Trophoblast cell (in vitro differentiated cells and primary cell): ENCODE measurements at regions not wholly inside any gene's neighbourhood (a gene's known extent, or its start where the extent isn't known, plus 50 kb on each side); places are given as distances from the start of the nearest gene placed in this dataset.
A peak's percentile ranks its signal among the peaks of the same experiment; 100 is the strongest.

Source experiments
- DNase-seq, 2 donors: peaks; one replicate each; pipeline ENCODE4 v3.0.0-alpha.2; 2016
- H2AFZ ChIP-seq: 2 replicates; pipeline ENCODE4 v1.6.1; 2013; ENCODE audit warnings: low read length, moderate library complexity, mild to moderate bottlenecking; ENCODE audit not compliant: insufficient read depth, poor library complexity
- H2AK5ac ChIP-seq: 2 replicates; pipeline ENCODE4 v1.6.1; 2013; ENCODE audit warnings: mild to moderate bottlenecking, low read length
- H2BK120ac ChIP-seq: 2 replicates; pipeline ENCODE4 v1.6.1; 2013; ENCODE audit warnings: low read length, mild to moderate bottlenecking, moderate library complexity; ENCODE audit not compliant: insufficient read depth, poor library complexity
- H2BK12ac ChIP-seq: 2 replicates; pipeline ENCODE4 v1.6.1; 2013; ENCODE audit warnings: mild to moderate bottlenecking, low read length, moderate library complexity
- H2BK5ac ChIP-seq: 2 replicates; pipeline ENCODE4 v1.6.1; 2013; ENCODE audit warnings: low read length, low read depth, moderate library complexity, mild to moderate bottlenecking; ENCODE audit not compliant: poor library complexity
- H3K14ac ChIP-seq: 2 replicates; pipeline ENCODE4 v1.6.1; 2013; ENCODE audit warnings: mild to moderate bottlenecking, low read length
- H3K18ac ChIP-seq: 2 replicates; pipeline ENCODE4 v1.6.1; 2013; ENCODE audit warnings: mild to moderate bottlenecking, low read length
- H3K23ac ChIP-seq: 2 replicates; pipeline ENCODE4 v1.6.1; 2013; ENCODE audit warnings: low read length
- H3K27ac ChIP-seq: 2 replicates; pipeline ENCODE4 v1.5.1; 2013; ENCODE audit warnings: low read depth, mild to moderate bottlenecking, inconsistent platforms, low read length, moderate library complexity
- H3K27me3 ChIP-seq: 2 replicates; pipeline ENCODE4 v1.6.1; 2013; ENCODE audit warnings: inconsistent platforms, mild to moderate bottlenecking, low read length, moderate library complexity; ENCODE audit not compliant: insufficient read depth
- H3K36me3 ChIP-seq, 2 experiments: 1 replicate in 1 of 2; 2 replicates in 1 of 2; pipeline ENCODE4 v1.6.1; 2013; ENCODE audit warnings: low read length in 2 of 2, mild to moderate bottlenecking in 2 of 2, moderate library complexity in 1 of 2; ENCODE audit not compliant: insufficient read depth in 2 of 2, control insufficient read depth in 1 of 2
- H3K4ac ChIP-seq: 2 replicates; pipeline ENCODE4 v1.6.1; 2013; ENCODE audit warnings: low read depth, mild to moderate bottlenecking, low read length, moderate library complexity
- H3K4me1 ChIP-seq, 2 experiments: 1 replicate in 1 of 2; 2 replicates in 1 of 2; pipeline ENCODE4 v1.6.1; 2013; ENCODE audit warnings: low read length in 2 of 2, mild to moderate bottlenecking in 2 of 2, moderate library complexity in 1 of 2; ENCODE audit not compliant: insufficient read depth in 2 of 2, control insufficient read depth in 1 of 2
- H3K4me2 ChIP-seq: 2 replicates; pipeline ENCODE4 v1.6.1; 2013; ENCODE audit warnings: inconsistent platforms, mild to moderate bottlenecking, low read length, moderate library complexity
- H3K4me3 ChIP-seq: 2 replicates; pipeline ENCODE4 v1.5.1; 2013; ENCODE audit warnings: mild to moderate bottlenecking, low read depth, low read length, inconsistent platforms
- H3K79me1 ChIP-seq: one replicate; pipeline ENCODE4 v1.6.1; 2013; ENCODE audit warnings: low read length
- H3K79me2 ChIP-seq: 2 replicates; pipeline ENCODE4 v1.6.1; 2013; ENCODE audit warnings: low read length, mild to moderate bottlenecking; ENCODE audit not compliant: control insufficient read depth, insufficient read depth, poor library complexity
- H3K9ac ChIP-seq: 2 replicates; pipeline ENCODE4 v1.6.1; 2013; ENCODE audit warnings: mild to moderate bottlenecking, low read length
- H3K9me3 ChIP-seq: 2 replicates; pipeline ENCODE4 v1.6.1; 2013; ENCODE audit warnings: low read depth, mild to moderate bottlenecking, control low read depth, inconsistent platforms, low read length; ENCODE audit not compliant: insufficient read depth
- H4K12ac ChIP-seq: 2 replicates; pipeline ENCODE4 v1.6.1; 2013; ENCODE audit warnings: low read depth, mild to moderate bottlenecking, low read length, moderate library complexity
- H4K8ac ChIP-seq: 2 replicates; pipeline ENCODE4 v1.6.1; 2013; ENCODE audit warnings: low read depth, mild to moderate bottlenecking, low read length, moderate library complexity
- H4K91ac ChIP-seq: one replicate; pipeline ENCODE4 v1.6.1; 2013; ENCODE audit warnings: low read depth, mild to moderate bottlenecking, low read length, moderate library complexity
- WGBS: extraction: QIAGEN DNeasy Blood & Tissue Kit; methylation state at CpG from one replicate; pipeline ENCODE4 v1.1.7; 2013; ENCODE audit warnings: missing lambda C conversion rate; ENCODE audit not compliant: insufficient read length, insufficient coverage; ENCODE audit errors: extremely low coverage; 5-methylcytosine and 5-hydroxymethylcytosine counted together

- Histone ChIP-seq H2BK120ac (no peak overlapping the region), H3K27ac (no peak overlapping the region), H2BK12ac (no peak overlapping the region), H3K14ac (no peak overlapping the region), H3K9me3 (no peaks in the 10 kb centered on the region), H3K9ac (no peak overlapping the region), H3K23ac (no peak overlapping the region), H3K36me3 (no peaks in the 10 kb centered on the region), H3K4me3 (no peak overlapping the region), H4K12ac (no peak overlapping the region), H3K79me2 (no peaks in the 10 kb centered on the region), H3K18ac (no peak overlapping the region), H4K8ac (no peak overlapping the region), H4K91ac (no peak overlapping the region), H3K79me1 (no peaks in the 10 kb centered on the region), H2AFZ (no peak overlapping the region), H2BK5ac (no peak overlapping the region), H3K4me1 (no peaks in the 10 kb centered on the region), H2AK5ac (no peak overlapping the region), H3K4me2 (no peak overlapping the region), H3K27me3 (no peaks in the 10 kb centered on the region), H3K4ac (no peak overlapping the region)
- no CpG with 5 or more reads among the region's 2 CpGs for WGBS
- DNase-seq: peak in 1 of 2 donors; percentile 6
Measured at GRCh38 chr13:86006317-86006716, 207.1 kb upstream of the SLITRK6 start.

- WGBS: no CpG with 5 or more reads among the region's 2 CpGs
Measured at GRCh38 chr13:86003029-86003428, 203.8 kb upstream of the SLITRK6 start.

GRCh38 chr13:86000546-86000945 is 201.3 kb upstream of the SLITRK6 start:
- no peaks in the 10 kb centered on the region for H3K79me1 ChIP-seq
- H3K14ac ChIP-seq: no peak overlapping the region
- no peak overlapping the region for H2BK5ac ChIP-seq
- no peak overlapping the region for H2AK5ac ChIP-seq
- no peak overlapping the region for H3K4ac ChIP-seq
- no peak overlapping the region for H3K4me3 ChIP-seq
- H3K27ac ChIP-seq: no peak overlapping the region
- no peaks in the 10 kb centered on the region for H3K79me2 ChIP-seq
- H4K12ac ChIP-seq: no peak overlapping the region
- H2BK120ac ChIP-seq: no peak overlapping the region
- H3K36me3 ChIP-seq: no peaks in the 10 kb centered on the region
- no peak overlapping the region for H4K91ac ChIP-seq
- H3K27me3 ChIP-seq: no peaks in the 10 kb centered on the region
- no peak for DNase-seq
- H3K23ac ChIP-seq: no peak overlapping the region
- no peak overlapping the region for H2BK12ac ChIP-seq
- no peaks in the 10 kb centered on the region for H3K4me1 ChIP-seq
- no peak overlapping the region for H3K18ac ChIP-seq
- no CpG with 5 or more reads among the region's 2 CpGs for WGBS
- H3K9me3 ChIP-seq: no peaks in the 10 kb centered on the region
- no peak overlapping the region for H3K4me2 ChIP-seq
- H2AFZ ChIP-seq: no peak overlapping the region
- H4K8ac ChIP-seq: no peak overlapping the region
- H3K9ac ChIP-seq: no peak overlapping the region

More at GRCh38 chr13:86003029-86003428, 203.8 kb upstream of the SLITRK6 start:
- Histone ChIP-seq H3K14ac (no peak overlapping the region), H3K9ac (no peak overlapping the region), H2BK120ac (no peak overlapping the region), H3K27ac (no peak overlapping the region), H3K27me3 (no peaks in the 10 kb centered on the region), H2AK5ac (no peak overlapping the region), H3K36me3 (no peaks in the 10 kb centered on the region), H3K23ac (no peak overlapping the region), H3K4ac (no peak overlapping the region), H4K8ac (no peak overlapping the region), H3K4me1 (no peaks in the 10 kb centered on the region), H3K9me3 (no peaks in the 10 kb centered on the region), H4K12ac (no peak overlapping the region), H2BK5ac (no peak overlapping the region), H2AFZ (no peak overlapping the region), H3K79me2 (no peaks in the 10 kb centered on the region), H3K18ac (no peak overlapping the region), H3K79me1 (no peaks in the 10 kb centered on the region), H3K4me3 (no peak overlapping the region), H4K91ac (no peak overlapping the region), H3K4me2 (no peak overlapping the region), H2BK12ac (no peak overlapping the region)
- DNase-seq: no peak

- Histone ChIP-seq H4K91ac (no peak overlapping the region), H2BK120ac (no peak overlapping the region), H3K9ac (no peak overlapping the region), H4K8ac (no peak overlapping the region), H2BK5ac (no peak overlapping the region), H2AFZ (no peak overlapping the region), H3K79me2 (no peaks in the 10 kb centered on the region), H3K9me3 (no peaks in the 10 kb centered on the region), H3K79me1 (no peaks in the 10 kb centered on the region), H4K12ac (no peak overlapping the region), H3K4me2 (no peak overlapping the region), H3K4me3 (no peak overlapping the region), H2BK12ac (no peak overlapping the region), H3K36me3 (no peaks in the 10 kb centered on the region), H3K4me1 (no peaks in the 10 kb centered on the region), H3K27ac (no peak overlapping the region), H3K4ac (no peak overlapping the region), H3K27me3 (no peaks in the 10 kb centered on the region), H2AK5ac (no peak overlapping the region), H3K18ac (no peak overlapping the region), H3K23ac (no peak overlapping the region), H3K14ac (no peak overlapping the region)
- DNase-seq: peak in 1 of 2 donors; percentile 49
- WGBS: no CpG with 5 or more reads among the region's 2 CpGs
Measured at GRCh38 chr13:85997587-85997986, 198.4 kb upstream of the SLITRK6 start.
